ENCODE measurements at regions not wholly inside any gene's neighbourhood (a gene's known extent, or its start where the extent isn't known, plus 50 kb on each side); places are given as distances from the start of the nearest gene placed in this dataset.

DNA sequence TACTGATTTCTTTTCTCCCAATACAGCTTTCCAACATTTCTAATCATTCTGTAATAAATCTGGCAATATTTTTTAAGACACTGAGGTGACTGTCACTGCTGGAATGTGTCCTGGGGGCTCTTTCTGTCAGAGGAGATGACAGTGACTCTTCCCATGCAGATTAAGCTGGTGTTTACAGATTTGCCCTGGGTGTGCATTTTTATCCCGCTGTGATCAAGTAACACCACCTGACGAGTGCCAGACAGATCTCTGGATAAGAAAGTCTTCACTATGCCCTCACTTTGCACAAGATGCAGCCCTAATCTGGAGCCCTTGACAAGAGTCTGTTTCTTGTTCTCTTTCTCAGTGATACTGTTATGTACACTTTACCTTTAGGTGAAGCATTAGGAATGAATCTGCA is 477.7 kb downstream of the ZIC1 start:
- TF ChIP-seq MAZ (IDR thresholded peaks at IDR 0.05; ENCODE audit: borderline replicate concordance, low read depth, low read length), result no peak
- no peak for TF ChIP-seq POLR2A (IDR thresholded peaks at IDR 0.05; ENCODE audit: low read depth, low read length)
- TF ChIP-seq, protein P1, sequence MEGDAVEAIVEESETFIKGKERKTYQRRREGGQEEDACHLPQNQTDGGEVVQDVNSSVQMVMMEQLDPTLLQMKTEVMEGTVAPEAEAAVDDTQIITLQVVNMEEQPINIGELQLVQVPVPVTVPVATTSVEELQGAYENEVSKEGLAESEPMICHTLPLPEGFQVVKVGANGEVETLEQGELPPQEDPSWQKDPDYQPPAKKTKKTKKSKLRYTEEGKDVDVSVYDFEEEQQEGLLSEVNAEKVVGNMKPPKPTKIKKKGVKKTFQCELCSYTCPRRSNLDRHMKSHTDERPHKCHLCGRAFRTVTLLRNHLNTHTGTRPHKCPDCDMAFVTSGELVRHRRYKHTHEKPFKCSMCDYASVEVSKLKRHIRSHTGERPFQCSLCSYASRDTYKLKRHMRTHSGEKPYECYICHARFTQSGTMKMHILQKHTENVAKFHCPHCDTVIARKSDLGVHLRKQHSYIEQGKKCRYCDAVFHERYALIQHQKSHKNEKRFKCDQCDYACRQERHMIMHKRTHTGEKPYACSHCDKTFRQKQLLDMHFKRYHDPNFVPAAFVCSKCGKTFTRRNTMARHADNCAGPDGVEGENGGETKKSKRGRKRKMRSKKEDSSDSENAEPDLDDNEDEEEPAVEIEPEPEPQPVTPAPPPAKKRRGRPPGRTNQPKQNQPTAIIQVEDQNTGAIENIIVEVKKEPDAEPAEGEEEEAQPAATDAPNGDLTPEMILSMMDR (conservative IDR thresholded peaks at IDR 0.05; ENCODE audit: low read depth, low read length), result no peak
- TF ChIP-seq, protein P2, sequence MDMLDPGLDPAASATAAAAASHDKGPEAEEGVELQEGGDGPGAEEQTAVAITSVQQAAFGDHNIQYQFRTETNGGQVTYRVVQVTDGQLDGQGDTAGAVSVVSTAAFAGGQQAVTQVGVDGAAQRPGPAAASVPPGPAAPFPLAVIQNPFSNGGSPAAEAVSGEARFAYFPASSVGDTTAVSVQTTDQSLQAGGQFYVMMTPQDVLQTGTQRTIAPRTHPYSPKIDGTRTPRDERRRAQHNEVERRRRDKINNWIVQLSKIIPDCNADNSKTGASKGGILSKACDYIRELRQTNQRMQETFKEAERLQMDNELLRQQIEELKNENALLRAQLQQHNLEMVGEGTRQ (IDR thresholded peaks at IDR 0.05; ENCODE audit: low read depth, low read length), result no peak
- no peak for TF ChIP-seq SMC3 (IDR thresholded peaks at IDR 0.05; ENCODE audit: low read depth, low read length)
- TF ChIP-seq, protein P3, sequence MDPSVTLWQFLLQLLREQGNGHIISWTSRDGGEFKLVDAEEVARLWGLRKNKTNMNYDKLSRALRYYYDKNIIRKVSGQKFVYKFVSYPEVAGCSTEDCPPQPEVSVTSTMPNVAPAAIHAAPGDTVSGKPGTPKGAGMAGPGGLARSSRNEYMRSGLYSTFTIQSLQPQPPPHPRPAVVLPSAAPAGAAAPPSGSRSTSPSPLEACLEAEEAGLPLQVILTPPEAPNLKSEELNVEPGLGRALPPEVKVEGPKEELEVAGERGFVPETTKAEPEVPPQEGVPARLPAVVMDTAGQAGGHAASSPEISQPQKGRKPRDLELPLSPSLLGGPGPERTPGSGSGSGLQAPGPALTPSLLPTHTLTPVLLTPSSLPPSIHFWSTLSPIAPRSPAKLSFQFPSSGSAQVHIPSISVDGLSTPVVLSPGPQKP (IDR thresholded peaks at IDR 0.05; ENCODE audit: borderline replicate concordance, low read depth, low read length), result no peak
- no peak for TF ChIP-seq CHD1 (IDR thresholded peaks at IDR 0.05; ENCODE audit: low read depth, low read length)
- no peak for TF ChIP-seq RAD21 (IDR thresholded peaks at IDR 0.05; ENCODE audit: low read length)
- TF ChIP-seq MXI1 (IDR thresholded peaks at IDR 0.05; ENCODE audit: borderline replicate concordance, low read depth, low read length), result no peak
- TF ChIP-seq RFX5 (IDR thresholded peaks at IDR 0.05; ENCODE audit: low read depth, low read length), result no peak
- TF ChIP-seq RCOR1 (IDR thresholded peaks at IDR 0.05; ENCODE audit: insufficient replicate concordance, low read length), result no peak
- TF ChIP-seq CEBPB (IDR thresholded peaks at IDR 0.05; ENCODE audit: low read depth, low read length), result no peak
- no peak for TF ChIP-seq MAFK (IDR thresholded peaks at IDR 0.05; ENCODE audit: low read depth, low read length)

Measured in IMR-90 (cell line).